Panc1 (cell line): ENCODE measurements at regions not wholly inside any gene's neighbourhood (a gene's known extent, or its start where the extent isn't known, plus 50 kb on each side); places are given as distances from the start of the nearest gene placed in this dataset.

ENCODE experiments used
- ATAC-seq: fragments of 200-7000 bp; cut with Tn5 transposase; 2 replicates; pipeline ENCODE4 v1.9.1; 2020; ENCODE audit warnings: mild to moderate bottlenecking, moderate library complexity
- BruUV-seq: library from RNA; stranded (reverse); fragments of 400-500 nt; replicated peaks from 2 replicates; lab custom pipeline; 2021; lab: Mats Ljungman, UMichigan
- CTCF ChIA-PET: fragments of 300-600 bp; sonication (Branson Sonifier 250); formaldehyde crosslinking; loops from one replicate; lab custom pipeline; 2022; ENCODE audit warnings: antibody characterized with exemption; lab: Charles Lee
- POLR2A ChIA-PET: fragments of 300-600 bp; sonication (Branson Sonifier 250); formaldehyde crosslinking; loops from one replicate; lab custom pipeline; 2022; ENCODE audit warnings: antibody characterized with exemption; lab: Charles Lee
- DNase-seq: peaks from one replicate; pipeline ENCODE4 v3.0.0-alpha.2; 2010; ENCODE audit warnings: low read depth, low spot score
- H3K27ac ChIP-seq: 2 replicates; pipeline ENCODE4 v1.5.1; 2011; ENCODE audit warnings: mild to moderate bottlenecking, low read length, inconsistent platforms
- H3K27me3 ChIP-seq: fragments of 200-500 bp; sonication (Bioruptor generic); 2 replicates; pipeline ENCODE4 v1.6.0; 2014; ENCODE audit warnings: low read length, inconsistent platforms; ENCODE audit not compliant: control insufficient read depth, insufficient read depth
- H3K36me3 ChIP-seq: fragments of 200-500 bp; sonication (Bioruptor generic); 2 replicates; pipeline ENCODE4 v1.5.1; 2014; ENCODE audit warnings: inconsistent platforms, mild to moderate bottlenecking, low read length, moderate library complexity; ENCODE audit not compliant: control insufficient read depth, insufficient read depth
- H3K4me1 ChIP-seq: 2 replicates; pipeline ENCODE4 v1.5.1; 2011; ENCODE audit warnings: inconsistent platforms, mild to moderate bottlenecking, low read length, moderate library complexity; ENCODE audit not compliant: control insufficient read depth, insufficient read depth
- H3K4me3 ChIP-seq, 2 experiments: 2 replicates each; pipeline ENCODE4 v1.5.1; 2011 to 2012; ENCODE audit warnings: low read depth in 2 of 2, low read length in 2 of 2, mild to moderate bottlenecking in 2 of 2, inconsistent platforms in 1 of 2, moderate library complexity in 1 of 2
- H3K9me3 ChIP-seq: fragments of 200-500 bp; sonication (Bioruptor generic); 2 replicates; pipeline ENCODE4 v1.5.1; 2014; ENCODE audit warnings: low read depth, mild to moderate bottlenecking, inconsistent platforms, low read length, moderate library complexity; ENCODE audit not compliant: control insufficient read depth, insufficient read depth
- POLR2AphosphoS5 ChIP-seq: IDR thresholded peaks from 2 replicates; pipeline ENCODE4 v1.6.1; 2012; ENCODE audit warnings: mild to moderate bottlenecking, low read depth, low read length, moderate library complexity
- REST ChIP-seq, 2 experiments: IDR thresholded peaks; 2 replicates each; pipeline ENCODE4 v1.6.1; 2011 to 2012; ENCODE audit warnings: low read depth in 2 of 2, control low read depth in 1 of 2, low read length in 1 of 2, mild to moderate bottlenecking in 1 of 2, moderate library complexity in 1 of 2; ENCODE audit not compliant: insufficient read depth in 1 of 2
- SIN3A ChIP-seq: IDR thresholded peaks from 2 replicates; pipeline ENCODE4 v1.6.1; 2012; ENCODE audit warnings: low read depth, mild to moderate bottlenecking, low read length, moderate library complexity, borderline replicate concordance; ENCODE audit not compliant: insufficient read depth
- TCF7L2 ChIP-seq: IDR thresholded peaks from 2 replicates; pipeline ENCODE4 v1.6.1; 2011; ENCODE audit warnings: mild to moderate bottlenecking, low read depth, low read length, inconsistent platforms
- in situ Hi-C: cut with HindIII; loops from 2 replicates; pipeline ENCODE4 v1.10.0; 2016; ENCODE audit warnings: low sequenced_read_pairs, low pct_unique_long_range_greater_than_20kb
- intact Hi-C: fragments of 100-400 bp; cut with micrococcal nuclease; formaldehyde crosslinking; loops from one replicate; pipeline ENCODE4 v1.10.0; 2022; ENCODE audit not compliant: unreplicated experiment
- TF ChIP-seq, protein P1 (sequence below): fragments of 450-650 bp; IDR thresholded peaks from 2 replicates; pipeline ENCODE4 v1.5.1; 2017; ENCODE audit warnings: mild to moderate bottlenecking

DNA sequence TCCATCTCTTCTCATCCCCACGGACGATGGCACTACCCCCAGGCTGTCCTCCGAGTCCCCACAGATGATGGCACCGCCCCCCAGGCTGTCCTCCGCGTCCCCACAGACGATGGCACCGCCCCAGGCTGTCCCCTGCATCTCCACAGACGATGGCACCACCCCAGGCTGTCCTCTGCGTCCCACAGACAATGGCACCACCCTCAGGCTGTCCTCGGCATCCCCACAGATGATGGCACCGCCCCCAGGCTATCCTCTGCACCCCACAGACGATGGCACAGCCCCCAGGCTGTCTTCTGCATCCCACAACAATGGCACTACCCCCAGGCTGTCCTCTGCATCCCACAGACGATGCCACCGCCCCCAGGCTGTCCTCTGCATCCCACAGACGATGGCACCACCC, 57.4 kb upstream of the PTCH1 start:
- Histone ChIP-seq H3K27me3 (no peaks in the 10 kb centered on the region), H3K36me3 (no peaks in the 10 kb centered on the region), H3K9me3 (no peaks in the 10 kb centered on the region), H3K27ac (no peak overlapping the region), H3K4me3 (no peak overlapping the region; a peak in 1 of 4 replicates), H3K4me1 (peaks cover 12% of the 10 kb centered on the region)
- DNase-seq (no peak), ATAC-seq (no peak)
- BruUV-seq: no TSS peak
- TF ChIP-seq REST (IDR thresholded peaks at IDR 0.05; ENCODE audit: insufficient read depth in 1 of 2, low read depth in 2 of 2, low read length in 1 of 2): no peak
- TF ChIP-seq, protein P1, sequence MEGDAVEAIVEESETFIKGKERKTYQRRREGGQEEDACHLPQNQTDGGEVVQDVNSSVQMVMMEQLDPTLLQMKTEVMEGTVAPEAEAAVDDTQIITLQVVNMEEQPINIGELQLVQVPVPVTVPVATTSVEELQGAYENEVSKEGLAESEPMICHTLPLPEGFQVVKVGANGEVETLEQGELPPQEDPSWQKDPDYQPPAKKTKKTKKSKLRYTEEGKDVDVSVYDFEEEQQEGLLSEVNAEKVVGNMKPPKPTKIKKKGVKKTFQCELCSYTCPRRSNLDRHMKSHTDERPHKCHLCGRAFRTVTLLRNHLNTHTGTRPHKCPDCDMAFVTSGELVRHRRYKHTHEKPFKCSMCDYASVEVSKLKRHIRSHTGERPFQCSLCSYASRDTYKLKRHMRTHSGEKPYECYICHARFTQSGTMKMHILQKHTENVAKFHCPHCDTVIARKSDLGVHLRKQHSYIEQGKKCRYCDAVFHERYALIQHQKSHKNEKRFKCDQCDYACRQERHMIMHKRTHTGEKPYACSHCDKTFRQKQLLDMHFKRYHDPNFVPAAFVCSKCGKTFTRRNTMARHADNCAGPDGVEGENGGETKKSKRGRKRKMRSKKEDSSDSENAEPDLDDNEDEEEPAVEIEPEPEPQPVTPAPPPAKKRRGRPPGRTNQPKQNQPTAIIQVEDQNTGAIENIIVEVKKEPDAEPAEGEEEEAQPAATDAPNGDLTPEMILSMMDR: no peak
- TF ChIP-seq POLR2AphosphoS5: no peak
- TF ChIP-seq TCF7L2: no peak
- no peak for TF ChIP-seq SIN3A
- ChIA-PET CTCF (no interaction called here), POLR2A (no interaction called here)
- intact Hi-C loops: no loop called here
- in situ Hi-C loops: no loop called here

DNA sequence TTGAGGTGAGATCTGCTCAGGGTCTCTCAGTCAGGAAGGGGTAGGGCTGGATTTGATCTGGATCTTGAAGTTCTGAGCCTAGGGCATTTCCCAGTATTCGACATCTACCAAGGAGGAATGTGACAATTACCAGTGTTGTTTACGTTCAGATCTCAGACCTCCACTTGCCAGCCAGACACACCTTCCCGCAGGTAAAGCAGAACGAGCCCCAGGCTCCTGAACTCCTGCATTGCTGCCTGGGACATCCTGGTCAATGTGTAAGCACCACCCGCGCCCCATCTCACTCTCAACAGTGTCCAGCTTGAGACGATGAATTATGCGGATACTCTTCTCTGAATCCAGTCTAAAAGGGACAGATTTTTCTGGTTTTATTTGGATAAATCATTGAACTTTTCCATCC, 56.7 kb upstream of the PTCH1 start:
- TF ChIP-seq REST (IDR thresholded peaks at IDR 0.05; ENCODE audit: insufficient read depth in 1 of 2, low read depth in 2 of 2, low read length in 1 of 2) (no peak), POLR2AphosphoS5 (no peak), TCF7L2 (no peak), SIN3A (no peak)
- TF ChIP-seq, protein P1: no peak
- POLR2A ChIA-PET: no interaction called here
- Histone ChIP-seq H3K9me3 (no peaks in the 10 kb centered on the region), H3K27me3 (no peaks in the 10 kb centered on the region), H3K4me3 (no peak overlapping the region), H3K4me1 (peaks cover 12% of the 10 kb centered on the region), H3K36me3 (no peaks in the 10 kb centered on the region), H3K27ac (no peak overlapping the region)
- DNase-seq (no peak), ATAC-seq (no peak)
- intact Hi-C loops (no loop called here), in situ Hi-C loops (no loop called here)
- no TSS peak for BruUV-seq
- CTCF ChIA-PET: interaction anchor here (0.5 kb wide), 1 partner anchor 255 kb away, joined by 3 read pairs; no protein-coding TSS in a partner anchor
